Pons (tissue), 1 donor: ENCODE measurements at regions not wholly inside any gene's neighbourhood (a gene's known extent, or its start where the extent isn't known, plus 50 kb on each side); places are given as distances from the start of the nearest gene placed in this dataset.
"Not testable (repeated sequence)": the region's sequence is repeated elsewhere in the genome, so short reads cannot be mapped to it uniquely, and the experiment has no call there.

ENCODE experiments used
- DNase-seq: peaks from one replicate; pipeline ENCODE4 v3.0.0-alpha.2; 2016; ENCODE audit warnings: low spot score

GRCh38 chr2:11993749-11994148, 247.3 kb downstream of the LPIN1 start:
- no peak for DNase-seq

GRCh38 chr2:11995456-11995855, 249.0 kb downstream of the LPIN1 start:
- DNase-seq = no peak

- DNase-seq = no peak
Observed at GRCh38 chr2:11996618-11997017, 250.2 kb downstream of the LPIN1 start.

- no peak for DNase-seq
Observed at GRCh38 chr2:11997142-11997541, 250.7 kb downstream of the LPIN1 start.

GRCh38 chr2:11998218-11998617, 251.8 kb downstream of the LPIN1 start:
- DNase-seq = no peak

- no peak for DNase-seq
Observed at GRCh38 chr2:11998626-11999378, 252.4 kb downstream of the LPIN1 start.

GRCh38 chr2:12001621-12002020, 255.2 kb downstream of the LPIN1 start:
- DNase-seq = no peak

GRCh38 chr2:12002215-12002614, 255.8 kb downstream of the LPIN1 start:
- no peak for DNase-seq

GRCh38 chr2:12004713-12005112, 258.3 kb downstream of the LPIN1 start:
- no peak for DNase-seq

GRCh38 chr2:12005886-12006681, 259.7 kb downstream of the LPIN1 start:
- DNase-seq = no peak

GRCh38 chr2:12006850-12007249, 260.4 kb downstream of the LPIN1 start:
- DNase-seq = no peak

- no peak for DNase-seq
Observed at GRCh38 chr2:12007282-12007681, 260.9 kb downstream of the LPIN1 start.

GRCh38 chr2:12008425-12009061, 262.1 kb downstream of the LPIN1 start:
- no peak for DNase-seq

- no peak for DNase-seq
Observed at GRCh38 chr2:12009323-12009905, 263.0 kb downstream of the LPIN1 start.

GRCh38 chr2:12010059-12010458, 263.6 kb downstream of the LPIN1 start:
- no peak for DNase-seq

GRCh38 chr2:12010779-12011178, 264.3 kb downstream of the LPIN1 start:
- no peak for DNase-seq

GRCh38 chr2:12014088-12014960, 267.9 kb downstream of the LPIN1 start:
- no peak for DNase-seq

- DNase-seq = no peak
Observed at GRCh38 chr2:12017499-12018157, 271.2 kb downstream of the LPIN1 start.

- not testable (repeated sequence) for DNase-seq
Observed at GRCh38 chr2:12018726-12019125, 272.3 kb downstream of the LPIN1 start.

- no peak for DNase-seq
Observed at GRCh38 chr2:12020833-12021469, 274.5 kb downstream of the LPIN1 start.
